ENCODE measurements at regions not wholly inside any gene's neighbourhood (a gene's known extent, or its start where the extent isn't known, plus 50 kb on each side); places are given as distances from the start of the nearest gene placed in this dataset.
A peak's percentile ranks its signal among the peaks of the same experiment; 100 is the strongest.

DNA sequence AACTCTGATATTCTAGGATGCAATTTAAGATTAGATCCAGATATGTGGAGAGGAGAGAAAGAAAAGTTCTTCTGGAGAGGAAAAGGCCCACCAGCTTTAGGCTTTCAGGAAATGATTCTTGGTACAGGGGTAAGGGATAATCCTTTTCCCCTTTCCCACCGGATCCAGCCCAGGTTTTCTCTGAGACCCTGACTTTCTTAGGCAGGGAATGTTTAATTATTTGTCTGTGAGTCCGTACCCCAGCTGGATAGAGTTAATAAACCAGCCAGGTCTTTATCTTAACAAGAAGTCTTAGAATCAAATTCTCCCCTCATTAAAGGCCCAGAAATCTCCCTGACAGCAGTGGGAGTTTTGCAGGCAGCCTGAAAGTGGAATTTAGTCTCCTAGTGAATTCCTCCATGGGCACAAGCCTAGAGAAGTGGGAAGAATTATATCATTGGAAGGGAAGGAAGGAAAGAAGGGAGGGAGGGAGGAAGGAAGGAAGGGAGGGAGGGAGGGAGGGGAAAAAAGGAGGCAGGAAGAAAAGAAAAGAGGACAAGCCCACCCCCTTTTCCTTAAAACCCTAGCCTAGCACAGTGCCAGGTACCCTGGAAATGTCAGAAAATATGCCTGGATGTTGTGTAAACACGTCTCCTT is 189.0 kb downstream of the PLPP3 start:
- DNase-seq = peak; percentile 46

DNA sequence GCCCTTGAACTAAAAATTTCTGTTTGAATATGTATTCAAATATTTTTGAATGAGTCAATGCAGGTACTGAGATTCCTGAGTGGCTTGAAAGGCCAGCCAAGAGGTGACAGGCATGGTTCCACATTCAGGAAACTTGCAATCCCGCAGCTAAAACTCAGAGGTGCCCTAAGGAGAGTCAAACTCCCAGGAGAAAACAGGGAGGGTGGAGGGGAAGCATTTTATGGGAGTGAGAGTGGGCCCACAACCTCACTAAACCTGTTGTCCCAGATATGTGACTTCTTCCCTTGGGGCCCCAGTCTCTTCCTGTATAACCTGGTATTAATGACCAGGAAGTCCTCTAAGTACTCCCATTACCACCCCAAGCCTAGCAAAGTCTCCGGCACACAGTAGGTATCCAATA is 189.6 kb downstream of the PLPP3 start:
- DNase-seq = no peak

DNA sequence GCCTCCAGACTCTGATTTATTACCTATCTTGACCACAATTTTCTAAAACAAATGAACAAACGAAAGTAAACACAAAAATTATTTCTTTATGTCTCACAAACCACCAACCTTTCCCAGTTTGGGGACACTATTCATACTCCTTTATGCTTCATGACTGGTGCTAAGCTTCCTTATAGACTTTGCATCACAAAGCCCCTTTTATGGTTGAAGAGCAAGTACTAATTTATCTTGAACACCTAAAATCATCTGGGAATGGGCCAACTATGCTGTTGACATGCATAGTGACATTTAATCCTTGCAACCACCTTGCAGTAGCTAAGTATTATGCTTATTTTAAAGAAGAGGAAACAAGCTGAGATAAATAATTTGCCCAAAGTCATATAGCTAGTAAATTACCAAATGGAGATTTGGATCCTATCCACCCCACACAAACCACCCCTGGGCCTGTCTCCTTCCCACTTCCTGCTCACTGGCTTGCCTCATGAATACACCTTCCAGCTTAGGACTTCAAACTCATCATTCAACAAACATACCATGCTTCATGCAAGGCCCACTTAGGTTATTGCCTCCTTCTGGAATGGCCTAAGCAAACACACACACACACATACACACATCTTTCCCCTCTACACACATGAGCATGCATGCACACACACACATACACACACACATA is 192.2 kb downstream of the PLPP3 start:
- no peak for DNase-seq

DNA sequence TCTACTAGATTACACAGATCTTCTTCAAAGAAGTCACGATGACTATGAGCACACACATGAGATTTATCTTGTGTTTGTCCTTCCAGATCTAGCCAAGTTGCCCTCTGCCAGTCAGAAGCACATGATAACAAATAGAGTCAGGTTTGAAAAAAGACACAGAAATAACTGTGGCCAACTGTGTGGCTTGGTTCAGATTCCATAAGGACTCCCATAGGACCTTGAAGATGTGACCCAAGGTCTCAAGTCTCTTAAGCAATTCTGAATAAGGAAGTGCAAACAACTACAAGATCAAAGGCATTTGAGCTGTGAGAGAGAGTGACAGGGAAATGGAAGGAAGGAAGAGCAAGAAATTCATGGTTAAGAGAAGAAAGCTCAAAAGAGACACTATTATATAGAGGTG is 194.0 kb downstream of the PLPP3 start:
- DNase-seq = no peak

DNA sequence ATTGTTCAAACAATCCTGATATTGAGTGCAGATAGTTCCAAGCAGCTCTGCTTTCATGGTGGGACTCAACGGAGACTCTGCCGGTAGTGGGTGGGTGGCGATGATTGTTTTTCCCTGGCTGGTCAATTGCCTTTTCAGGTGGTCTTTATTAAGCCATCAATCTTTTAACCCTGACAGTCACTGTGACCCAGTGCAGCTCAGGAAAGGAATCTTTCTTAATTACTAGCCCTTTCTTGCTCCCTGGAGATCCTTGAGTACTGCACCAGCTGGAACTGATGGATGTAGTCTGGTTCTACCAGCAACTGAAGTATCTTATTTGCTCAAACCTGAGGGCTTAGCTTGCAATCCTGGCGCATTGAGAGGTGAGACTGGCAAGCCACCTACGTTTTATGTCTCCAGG is 196.4 kb downstream of the PLPP3 start:
- DNase-seq = no peak

DNA sequence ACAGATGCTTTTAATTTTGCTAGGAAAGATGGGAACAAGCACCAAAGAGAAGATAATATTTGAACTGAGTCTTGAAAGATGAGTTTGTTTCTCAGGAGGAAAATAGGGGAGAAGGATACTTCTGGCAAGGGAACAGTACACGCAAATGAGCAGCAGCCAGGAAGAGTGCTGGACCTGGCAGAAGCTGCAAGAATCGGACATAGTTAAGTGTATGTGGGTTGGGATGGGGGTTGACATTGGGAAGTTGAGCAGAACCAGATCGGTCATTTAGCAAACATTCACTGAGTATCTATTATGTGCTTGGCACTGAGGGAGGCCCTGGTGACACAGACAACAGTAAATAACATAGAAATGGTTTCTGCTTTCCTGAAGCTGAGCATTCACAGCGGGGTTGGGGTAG is 198.8 kb downstream of the PLPP3 start:
- DNase-seq = no peak

DNA sequence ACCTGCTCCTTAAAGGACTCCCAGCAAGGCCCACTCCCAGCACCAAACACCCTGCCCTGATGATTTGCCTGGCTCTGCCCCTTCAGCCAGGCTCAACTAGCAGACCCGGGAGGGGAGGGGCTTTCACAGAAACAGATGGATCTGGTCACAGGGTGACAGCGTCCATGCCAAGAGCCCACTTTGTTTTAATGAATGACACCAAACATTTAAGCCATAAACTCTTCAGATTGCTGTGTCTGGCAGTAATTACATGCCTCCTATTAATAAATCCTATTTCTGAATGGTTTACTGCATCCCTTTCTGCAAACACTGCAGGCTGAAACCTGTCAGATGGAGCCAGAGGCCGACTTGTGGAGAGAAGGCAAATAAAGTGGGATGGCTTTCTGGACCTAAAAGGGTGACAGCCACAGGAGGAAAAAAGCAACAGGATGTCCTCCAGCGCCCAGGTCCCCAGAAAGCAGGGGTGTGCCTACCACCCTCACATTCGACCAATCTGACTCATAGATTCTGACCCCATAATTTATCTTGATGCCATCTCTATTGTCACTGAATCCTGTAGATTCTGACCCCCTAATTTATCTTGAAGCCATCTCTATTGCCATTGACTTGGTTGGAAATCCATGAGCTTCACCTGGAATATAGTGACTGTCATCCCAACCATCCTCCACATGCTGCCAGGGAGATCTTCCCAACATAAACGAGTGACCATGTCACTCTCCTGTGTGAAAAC is 200.9 kb downstream of the PLPP3 start:
- DNase-seq = no peak

DNA sequence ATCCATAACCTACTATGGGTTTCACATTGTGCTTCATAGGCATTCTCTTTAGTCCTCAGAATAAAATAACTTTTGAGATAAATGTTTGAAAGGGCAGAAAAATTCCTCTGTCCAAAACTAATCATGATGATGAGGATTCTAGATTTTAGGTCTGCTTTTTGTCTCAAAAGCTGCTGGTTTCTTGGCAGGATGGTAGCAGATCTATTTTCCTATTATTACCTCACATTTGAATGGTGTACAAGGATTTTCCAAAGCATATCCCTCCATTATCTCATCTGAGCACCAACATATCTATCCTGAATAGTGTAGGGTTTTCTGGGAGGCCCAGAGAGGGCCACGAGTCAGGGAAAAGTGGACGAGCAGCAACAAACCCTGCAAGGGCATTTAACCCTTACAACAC is 201.9 kb downstream of the PLPP3 start:
- no peak for DNase-seq

DNA sequence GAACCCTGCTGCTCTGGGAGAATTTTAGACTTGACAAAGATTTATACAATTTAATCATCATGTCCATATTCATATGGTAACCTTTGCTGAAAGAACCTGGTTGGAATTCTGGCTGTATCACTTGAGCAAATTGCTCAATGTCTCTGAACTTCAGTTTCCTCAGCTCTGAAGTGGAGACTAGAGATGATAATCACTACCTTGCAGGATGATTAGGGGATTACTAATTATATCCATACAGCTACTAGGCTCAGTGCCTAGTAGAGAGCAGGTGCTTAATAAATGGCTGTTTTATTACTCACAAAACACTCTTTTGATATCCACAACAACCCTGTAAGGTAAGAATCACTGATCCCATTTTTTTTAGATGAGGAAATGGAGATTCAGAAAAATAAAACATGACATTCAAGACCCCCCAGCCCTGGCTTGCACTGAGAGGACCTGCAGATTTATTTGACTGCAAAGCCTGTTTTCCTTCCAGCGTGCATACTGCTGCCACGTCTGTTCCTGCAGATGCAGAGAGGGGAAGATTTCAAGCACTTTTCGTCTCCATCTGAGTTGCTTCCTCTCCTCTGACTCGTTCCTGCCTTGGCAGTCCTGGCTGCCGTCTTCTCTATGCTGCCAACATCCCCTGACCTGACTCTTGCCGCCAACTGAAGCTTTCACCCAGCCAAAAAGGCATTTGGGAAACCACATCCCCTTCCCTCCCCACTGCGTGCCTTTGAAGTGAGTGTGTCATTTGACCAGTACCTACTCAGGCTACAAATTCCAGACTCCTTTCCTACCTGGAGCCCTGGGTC is 203.0 kb downstream of the PLPP3 start:
- no peak for DNase-seq

DNA sequence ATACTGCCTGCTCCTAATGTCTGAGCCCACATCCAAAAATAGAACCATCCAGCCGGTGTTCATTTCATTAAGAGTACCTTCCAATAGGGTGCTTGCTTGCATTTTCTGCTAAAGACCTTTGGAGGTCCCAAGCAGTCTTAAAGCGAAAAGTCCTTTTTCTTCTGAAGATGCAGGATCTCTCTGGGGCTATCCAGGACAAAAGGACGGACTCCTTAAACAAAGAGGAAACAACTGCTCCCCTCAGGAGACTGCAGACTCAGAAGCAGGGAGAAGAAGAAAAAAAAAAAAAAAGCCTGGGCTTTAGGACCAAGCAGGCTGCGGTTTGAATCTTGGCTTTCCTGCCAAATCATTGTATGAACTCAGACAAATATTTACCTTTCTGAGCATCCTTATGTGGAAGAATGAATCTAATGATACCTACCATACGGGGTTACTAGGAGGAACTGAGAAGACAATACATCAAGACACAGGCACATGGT is 204.0 kb downstream of the PLPP3 start:
- DNase-seq = peak; percentile 36

DNA sequence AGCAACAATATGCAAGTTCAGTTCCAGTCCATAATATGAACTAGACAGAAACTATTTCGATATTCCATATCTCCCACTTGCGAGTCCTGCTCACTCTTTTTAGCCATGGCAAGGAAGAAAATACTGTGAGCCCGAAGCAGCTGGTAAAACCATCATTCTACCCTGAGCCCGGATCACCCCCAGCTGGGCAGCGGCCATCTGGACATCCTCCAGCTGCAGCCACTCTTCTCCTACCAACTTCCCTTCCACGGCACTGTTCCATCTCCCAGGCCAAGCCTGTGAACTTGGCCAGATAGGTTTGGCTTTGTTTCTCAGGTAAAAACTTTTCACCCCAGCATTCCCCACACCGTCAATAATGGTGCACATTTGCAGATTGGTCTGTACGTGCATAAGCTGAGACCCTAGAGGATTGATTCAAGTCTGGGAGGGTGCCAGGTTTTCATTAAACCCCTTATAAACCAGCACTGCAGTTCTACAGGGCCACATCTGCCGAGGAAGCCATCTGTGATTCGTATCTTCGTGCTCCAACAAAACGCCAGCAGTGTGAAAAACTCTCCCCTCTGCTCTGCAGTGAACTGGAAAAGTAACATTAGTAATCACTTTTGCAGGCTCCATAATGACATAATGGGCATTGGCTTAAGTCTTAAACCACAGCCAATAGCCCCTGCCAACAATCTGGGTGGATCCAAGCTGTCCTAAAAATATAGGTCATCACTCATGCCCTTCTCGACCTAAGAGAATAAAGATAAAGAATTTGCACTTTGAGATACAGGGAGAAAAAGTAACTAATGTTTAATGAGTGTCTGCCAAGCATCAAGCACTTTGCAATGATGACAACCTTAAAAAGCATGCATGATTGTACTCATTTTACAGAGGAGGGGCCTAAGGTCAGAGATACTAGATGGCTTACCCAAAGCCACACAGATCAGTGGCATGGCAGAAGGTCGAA is 205.1 kb downstream of the PLPP3 start:
- DNase-seq = peak; percentile 95

DNA sequence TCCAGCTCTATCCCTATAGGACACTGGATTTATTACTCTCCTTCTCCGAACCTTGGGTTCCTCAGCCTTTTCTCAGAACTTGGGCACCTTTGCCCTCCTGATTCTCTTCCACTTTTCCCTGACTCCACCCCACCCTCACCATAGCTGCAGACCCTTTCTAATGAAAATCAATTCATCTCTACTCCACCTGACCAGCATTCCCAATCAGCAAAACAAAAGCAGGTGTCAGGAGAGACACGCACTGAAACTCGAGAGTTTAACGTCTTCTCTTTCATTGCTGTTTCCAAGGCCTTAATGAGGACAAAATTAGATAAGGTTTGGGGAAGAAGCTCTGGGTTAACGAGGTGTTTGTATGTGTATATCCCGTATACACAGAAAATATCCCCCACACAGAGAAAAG is 208.8 kb downstream of the PLPP3 start:
- DNase-seq = no peak

DNA sequence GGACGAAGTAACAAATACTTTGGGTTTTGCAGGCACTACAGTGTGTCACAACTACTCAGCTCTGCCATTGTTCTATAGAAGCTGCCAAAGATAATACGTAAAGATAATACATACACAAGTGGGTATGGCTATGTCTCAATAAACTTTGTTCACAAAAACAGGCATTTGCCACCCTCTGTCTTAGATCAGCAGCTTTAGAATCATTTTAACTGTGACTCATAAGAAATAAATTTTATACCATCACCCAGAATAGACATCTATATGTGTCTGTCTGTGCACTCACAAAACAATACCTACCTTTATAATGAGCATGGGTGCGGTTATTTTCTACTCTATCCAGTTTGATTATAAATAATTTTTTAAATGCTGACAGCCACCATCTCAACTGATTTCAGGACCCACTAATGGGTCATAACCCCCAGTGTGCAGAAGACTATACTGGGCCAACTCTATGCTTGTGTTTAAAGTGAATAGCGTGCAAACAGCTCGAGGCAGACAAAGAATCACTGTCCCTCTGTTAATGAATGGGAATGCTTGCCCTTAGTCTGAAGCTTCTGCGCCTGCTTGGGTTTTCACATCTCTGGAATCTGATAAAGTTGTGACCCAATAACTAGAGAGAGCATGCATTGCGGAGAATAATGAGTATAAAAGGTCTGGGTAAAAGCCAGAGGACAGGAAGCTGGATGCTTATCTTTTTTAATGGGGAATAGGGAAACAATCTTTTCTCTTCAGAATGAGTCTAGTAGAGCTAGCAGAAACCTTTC is 216.2 kb downstream of the PLPP3 start:
- DNase-seq = no peak

DNA sequence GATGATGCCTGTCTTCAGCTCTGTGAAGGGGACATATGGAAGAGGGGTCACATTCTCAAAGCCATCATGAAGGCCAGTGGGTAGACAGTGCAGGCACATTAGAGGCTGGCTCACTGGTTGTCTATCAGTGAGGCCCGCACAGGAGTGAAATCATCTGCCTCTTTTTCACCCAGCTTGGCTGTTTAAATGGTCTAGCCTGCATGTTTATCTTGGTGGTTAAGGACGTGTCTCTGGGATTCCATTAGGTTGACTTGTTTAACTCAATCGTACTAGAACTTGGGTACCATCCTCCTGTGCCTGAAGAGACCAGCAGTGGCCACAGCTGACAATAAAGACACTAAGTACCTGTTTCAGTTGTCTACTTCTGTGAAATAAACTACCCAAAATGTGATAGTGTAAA is 219.3 kb downstream of the PLPP3 start:
- no peak for DNase-seq

DNA sequence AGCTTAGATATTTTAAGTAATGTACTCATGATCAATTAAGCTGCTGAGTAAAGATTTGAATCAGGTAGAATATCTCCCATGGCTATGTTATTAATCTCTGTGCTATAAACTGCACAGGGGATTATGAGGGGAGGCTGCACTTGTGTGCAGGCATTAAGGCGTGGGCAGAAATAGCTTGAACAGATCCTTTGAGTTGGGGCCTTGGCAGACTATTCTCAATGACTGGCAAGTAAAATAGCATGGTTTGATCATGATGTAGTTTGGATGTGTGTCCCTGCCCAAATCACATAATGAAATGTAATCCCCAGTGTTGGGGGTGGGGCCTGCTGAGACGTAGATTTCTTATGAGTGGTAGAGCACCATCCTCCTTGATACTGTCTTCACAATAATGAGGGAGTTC is 220.3 kb downstream of the PLPP3 start:
- DNase-seq = no peak

DNA sequence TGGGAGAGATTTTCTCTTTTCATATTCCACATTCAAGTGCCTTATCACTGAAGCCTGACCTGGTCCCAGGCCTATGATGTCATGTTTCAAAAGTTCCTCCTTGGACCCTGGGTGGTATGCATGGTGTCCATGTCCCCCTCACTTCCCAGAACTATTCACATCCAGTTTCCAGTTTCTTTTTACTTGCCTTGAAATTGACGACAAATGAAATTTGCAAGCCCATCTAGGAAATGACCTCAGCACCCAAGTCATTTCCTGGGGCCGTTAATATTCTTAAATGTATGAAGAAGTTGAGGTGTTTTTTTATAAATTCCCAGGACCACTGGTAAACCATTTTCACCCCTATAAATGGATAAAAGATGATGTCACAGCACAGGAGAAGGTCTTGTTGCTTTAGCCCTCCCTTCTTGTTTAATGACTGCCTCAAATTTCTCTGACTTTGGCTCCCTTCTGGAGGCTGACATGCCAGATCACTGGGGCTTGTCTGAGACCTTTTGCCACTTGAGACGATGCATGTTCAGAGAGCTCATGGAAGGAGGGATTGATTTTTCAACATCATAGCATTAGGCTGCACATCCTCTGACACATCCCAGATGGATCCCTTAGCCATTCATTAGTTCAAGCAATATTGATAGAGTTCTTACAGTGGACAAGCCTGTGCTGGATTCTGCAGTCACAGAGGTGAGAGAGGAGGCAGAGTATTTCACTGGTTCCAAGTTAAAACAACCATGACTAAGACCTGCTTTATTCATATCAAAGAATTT is 221.3 kb downstream of the PLPP3 start:
- no peak for DNase-seq

DNA sequence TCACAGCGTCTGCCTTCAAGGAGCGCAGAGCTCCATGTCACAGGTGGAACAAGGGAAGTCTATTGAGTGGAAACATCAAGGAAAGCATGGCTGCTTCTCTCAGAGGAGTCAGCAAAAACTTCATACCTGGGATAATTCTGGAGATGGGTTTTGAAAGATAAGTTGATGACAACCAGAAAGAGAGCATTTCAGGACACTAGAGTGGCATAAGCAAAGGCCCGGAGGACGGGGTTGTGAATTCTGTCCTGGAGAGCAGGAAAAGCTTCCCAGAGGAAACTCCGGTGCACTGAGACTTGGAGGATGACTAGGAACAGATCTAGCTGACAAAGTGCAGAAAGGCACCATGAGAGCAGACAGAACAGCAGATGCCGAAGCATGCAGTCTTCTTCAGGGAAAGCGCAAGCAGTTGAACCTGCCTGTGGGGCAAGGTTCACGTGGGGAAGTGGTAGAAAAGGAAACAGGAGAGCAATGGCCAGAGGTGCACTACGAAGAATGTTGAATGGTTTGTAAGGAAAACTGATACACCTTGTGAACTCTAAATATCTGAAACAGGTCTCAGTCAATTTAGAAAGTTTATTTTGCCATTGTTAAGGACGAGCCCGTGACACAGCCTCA is 222.9 kb downstream of the PLPP3 start:
- no peak for DNase-seq

DNA sequence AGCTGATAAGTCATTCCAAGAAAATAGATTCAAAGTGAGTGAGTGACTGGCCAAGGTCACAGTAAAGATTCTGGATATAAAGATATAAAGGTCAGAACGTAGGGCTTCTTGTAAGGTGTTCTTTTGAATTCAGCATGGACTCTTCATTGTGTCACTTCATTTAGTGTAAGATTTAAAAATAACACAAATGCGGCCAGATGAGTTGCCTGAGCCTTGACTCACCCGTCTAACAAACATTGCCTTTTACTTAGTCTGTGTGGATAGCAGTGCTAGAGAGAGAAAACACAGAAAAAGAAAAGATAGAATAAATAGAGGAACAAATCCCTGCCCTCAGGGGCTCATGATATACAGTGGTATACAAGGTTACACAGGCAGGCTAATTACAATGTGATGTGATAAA is 223.4 kb downstream of the PLPP3 start:
- DNase-seq = no peak

DNA sequence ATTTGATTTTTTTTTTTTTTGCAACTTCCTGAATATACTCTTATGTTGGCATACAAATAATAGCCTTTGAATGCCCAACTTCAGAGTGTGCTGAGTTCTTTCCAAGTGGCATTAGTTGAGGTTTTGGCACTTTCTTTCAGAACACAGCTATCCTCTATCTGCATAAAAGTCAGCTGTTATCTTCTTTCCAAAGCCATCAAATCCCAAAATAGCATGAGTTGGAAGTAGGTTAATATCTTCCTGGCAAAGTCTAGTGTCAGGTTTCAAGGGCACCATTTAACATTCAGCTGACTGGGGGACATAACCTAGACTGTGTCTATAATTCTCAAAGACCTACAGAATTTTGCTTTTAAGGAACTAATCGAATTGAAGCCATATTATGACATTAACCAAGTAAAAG is 223.9 kb downstream of the PLPP3 start:
- DNase-seq = no peak

DNA sequence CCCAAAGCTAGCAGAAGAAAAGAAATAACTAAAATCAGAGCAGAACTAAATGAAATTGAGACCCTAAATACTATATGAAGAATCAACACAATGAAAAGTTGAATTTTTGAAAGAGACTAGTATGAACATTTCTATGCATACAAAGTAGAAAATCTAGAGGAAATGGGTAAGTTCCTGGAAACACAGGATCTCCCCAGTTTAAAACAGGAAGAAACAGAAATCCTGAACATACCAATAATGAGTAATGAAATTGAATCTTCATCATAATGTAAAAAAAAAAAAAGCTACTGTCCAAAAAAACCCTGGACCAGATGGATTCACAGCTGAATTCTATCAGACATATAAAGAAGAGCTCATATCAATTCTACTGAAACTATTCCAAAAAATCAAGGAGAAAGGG is 233.5 kb downstream of the PLPP3 start:
- no peak for DNase-seq
